MM.1S (cell line): ENCODE measurements at regions not wholly inside any gene's neighbourhood (a gene's known extent, or its start where the extent isn't known, plus 50 kb on each side); places are given as distances from the start of the nearest gene placed in this dataset.

Source experiments
- CTCF ChIP-seq: fragments of 300-600 bp; sonication (generic); IDR thresholded peaks from 2 replicates; pipeline ENCODE4 v1.5.1; 2016; ENCODE audit warnings: antibody characterized with exemption, low read length, mixed read lengths
- EZH2 ChIP-seq: fragments of 300-600 bp; sonication (generic); optimal IDR thresholded peaks from 2 replicates; pipeline ENCODE3; 2017; ENCODE audit warnings: low read depth, mild to moderate bottlenecking, antibody characterized with exemption, low read length, mixed read lengths
- EZH2phosphoT487 ChIP-seq: fragments of 300-600 bp; sonication (generic); IDR thresholded peaks from 2 replicates; pipeline ENCODE4 v1.6.1; 2018; ENCODE audit warnings: antibody characterized with exemption, low read length

GRCh38 chr2:111671426-111672150, 212.4 kb downstream of the ANAPC1 start:
- no peak for TF ChIP-seq CTCF
- TF ChIP-seq EZH2, result no peak
- TF ChIP-seq EZH2phosphoT487, result no peak
